Skeletal muscle cell (primary cell): ENCODE measurements at regions not wholly inside any gene's neighbourhood (a gene's known extent, or its start where the extent isn't known, plus 50 kb on each side); places are given as distances from the start of the nearest gene placed in this dataset.

Experiments used
- DNase-seq: peaks from one replicate; pipeline ENCODE4 v3.0.0-alpha.2; 2010; ENCODE audit warnings: low read depth
- H3K4me3 ChIP-seq: 2 replicates; pipeline ENCODE4 v1.5.1; 2011; ENCODE audit warnings: low read depth, mild to moderate bottlenecking, control low read depth, low read length, moderate library complexity

GRCh38 chr5:171692936-171693335 lies 92.7 kb upstream of the SMIM23 start:
- H3K4me3 ChIP-seq = no peak overlapping the region
- no peak for DNase-seq

- no peak overlapping the region for H3K4me3 ChIP-seq
- no peak for DNase-seq
These were observed 92.2 kb upstream of the SMIM23 start for GRCh38 chr5:171693412-171693811.

- no peak for DNase-seq
- no peak overlapping the region for H3K4me3 ChIP-seq
These were observed 89.8 kb upstream of the SMIM23 start for GRCh38 chr5:171695804-171696203.

GRCh38 chr5:171697221-171698102 lies 88.2 kb upstream of the SMIM23 start:
- no peak for DNase-seq
- no peak overlapping the region for H3K4me3 ChIP-seq

- no peak for DNase-seq
- no peak overlapping the region for H3K4me3 ChIP-seq
These were observed 85.2 kb upstream of the SMIM23 start for GRCh38 chr5:171700318-171700912.

- no peak for DNase-seq
- H3K4me3 ChIP-seq = no peak overlapping the region
These were observed 84.5 kb upstream of the SMIM23 start for GRCh38 chr5:171701100-171701541.

- no peak overlapping the region for H3K4me3 ChIP-seq
- no peak for DNase-seq
These were observed 83.4 kb upstream of the SMIM23 start for GRCh38 chr5:171702135-171702770.

GRCh38 chr5:171703146-171703545 lies 82.5 kb upstream of the SMIM23 start:
- no peak overlapping the region for H3K4me3 ChIP-seq

GRCh38 chr5:171705036-171705435 lies 80.6 kb upstream of the SMIM23 start:
- no peak for DNase-seq
- no peak overlapping the region for H3K4me3 ChIP-seq

More at GRCh38 chr5:171703146-171703545, 82.5 kb upstream of the SMIM23 start:
- no peak for DNase-seq

- DNase-seq = no peak
- H3K4me3 ChIP-seq = no peak overlapping the region
These were observed 79.7 kb upstream of the SMIM23 start for GRCh38 chr5:171705830-171706468.

- H3K4me3 ChIP-seq = no peak overlapping the region
- DNase-seq = no peak
These were observed 78.7 kb upstream of the SMIM23 start for GRCh38 chr5:171706736-171707441.

GRCh38 chr5:171707442-171707792 lies 78.2 kb upstream of the SMIM23 start:
- no peak for DNase-seq
- no peak overlapping the region for H3K4me3 ChIP-seq

GRCh38 chr5:171709930-171710329 lies 75.7 kb upstream of the SMIM23 start:
- no peak for DNase-seq
- no peak overlapping the region for H3K4me3 ChIP-seq

GRCh38 chr5:171710451-171711024 lies 75.1 kb upstream of the SMIM23 start:
- H3K4me3 ChIP-seq = no peak overlapping the region
- no peak for DNase-seq

- no peak for DNase-seq
- no peak overlapping the region for H3K4me3 ChIP-seq
These were observed 74.0 kb upstream of the SMIM23 start for GRCh38 chr5:171711571-171711970.

- peak; percentile 4 for DNase-seq
- H3K4me3 ChIP-seq = no peak overlapping the region
These were observed 73.0 kb upstream of the SMIM23 start for GRCh38 chr5:171712616-171713015.

- H3K4me3 ChIP-seq = no peak overlapping the region
- no peak for DNase-seq
These were observed 72.5 kb upstream of the SMIM23 start for GRCh38 chr5:171713152-171713551.

- DNase-seq = no peak
- H3K4me3 ChIP-seq = no peak overlapping the region
These were observed 71.4 kb upstream of the SMIM23 start for GRCh38 chr5:171714261-171714660.

- DNase-seq = no peak
- no peak overlapping the region for H3K4me3 ChIP-seq
These were observed 70.8 kb upstream of the SMIM23 start for GRCh38 chr5:171714851-171715250.
